Right atrium auricular region (tissue), 2 donors: ENCODE measurements at regions not wholly inside any gene's neighbourhood (a gene's known extent, or its start where the extent isn't known, plus 50 kb on each side); places are given as distances from the start of the nearest gene placed in this dataset.
"Not testable (repeated sequence)": the region's sequence is repeated elsewhere in the genome, so short reads cannot be mapped to it uniquely, and the experiment has no call there.

Experiments used
- DNase-seq: peaks from one replicate; pipeline ENCODE4 v3.0.0-alpha.2; 2019; ENCODE audit warnings: low spot score
- H3K27ac ChIP-seq, 2 donors: fragments of 200-600 bp; sonication (generic); 1 replicate in 1 of 2; 2 replicates in 1 of 2; pipeline ENCODE4 v1.5.1; 2016 to 2019
- H3K27me3 ChIP-seq, 2 donors: fragments of 200-600 bp; sonication (generic); one replicate each; pipeline versions ENCODE4 v1.5.1 to v1.6.0; 2017 to 2019
- H3K36me3 ChIP-seq: fragments of 200-600 bp; sonication (generic); one replicate; pipeline ENCODE4 v1.5.1; 2016
- H3K4me1 ChIP-seq, 2 donors: fragments of 200-600 bp; sonication (generic); one replicate each; pipeline versions ENCODE4 v1.5.1 to v1.6.0; 2017 to 2019
- H3K4me3 ChIP-seq, 2 donors: fragments of 200-600 bp; sonication (generic); 1 replicate in 1 of 2; 2 replicates in 1 of 2; pipeline ENCODE4 v1.5.1; 2017 to 2019; ENCODE audit warnings: mild to moderate bottlenecking in 1 of 2, moderate library complexity in 1 of 2
- H3K9me3 ChIP-seq, 2 donors: fragments of 200-600 bp; sonication (generic); one replicate each; pipeline ENCODE4 v1.5.1; 2019
- TF ChIP-seq, protein P1 (sequence below), 2 donors: fragments of 200-600 bp; sonication (generic); IDR thresholded peaks; one replicate each; pipeline ENCODE4 v1.5.1; 2019; ENCODE audit warnings: antibody characterized with exemption in 2 of 2

DNA sequence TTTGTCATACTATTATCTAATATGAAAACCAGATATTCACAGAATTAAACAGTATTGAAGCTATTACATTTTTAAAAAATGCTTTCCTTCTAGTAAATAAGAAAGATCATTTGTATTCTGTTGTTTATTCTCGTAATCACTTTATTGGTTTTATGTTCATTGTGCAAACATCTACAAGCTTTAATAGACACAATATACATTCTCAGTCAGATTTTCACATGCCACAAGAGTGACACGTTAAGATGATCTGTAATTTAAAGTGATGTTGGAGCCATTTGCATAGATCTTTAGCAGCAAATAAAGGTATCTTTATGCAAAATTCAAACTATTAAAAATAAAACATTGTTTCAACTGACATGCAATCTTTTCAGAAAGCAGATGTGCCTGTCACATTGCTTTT lies 469.9 kb downstream of the PCDH11X start:
- DNase-seq, result no peak
- Histone ChIP-seq H3K9me3 (no peaks in the 10 kb centered on the region), H3K27ac (no peak overlapping the region), H3K4me1 (no peaks in the 10 kb centered on the region), H3K27me3 (no peaks in the 10 kb centered on the region), H3K4me3 (no peak overlapping the region), H3K36me3 (no peaks in the 10 kb centered on the region)
- TF ChIP-seq, protein P1, sequence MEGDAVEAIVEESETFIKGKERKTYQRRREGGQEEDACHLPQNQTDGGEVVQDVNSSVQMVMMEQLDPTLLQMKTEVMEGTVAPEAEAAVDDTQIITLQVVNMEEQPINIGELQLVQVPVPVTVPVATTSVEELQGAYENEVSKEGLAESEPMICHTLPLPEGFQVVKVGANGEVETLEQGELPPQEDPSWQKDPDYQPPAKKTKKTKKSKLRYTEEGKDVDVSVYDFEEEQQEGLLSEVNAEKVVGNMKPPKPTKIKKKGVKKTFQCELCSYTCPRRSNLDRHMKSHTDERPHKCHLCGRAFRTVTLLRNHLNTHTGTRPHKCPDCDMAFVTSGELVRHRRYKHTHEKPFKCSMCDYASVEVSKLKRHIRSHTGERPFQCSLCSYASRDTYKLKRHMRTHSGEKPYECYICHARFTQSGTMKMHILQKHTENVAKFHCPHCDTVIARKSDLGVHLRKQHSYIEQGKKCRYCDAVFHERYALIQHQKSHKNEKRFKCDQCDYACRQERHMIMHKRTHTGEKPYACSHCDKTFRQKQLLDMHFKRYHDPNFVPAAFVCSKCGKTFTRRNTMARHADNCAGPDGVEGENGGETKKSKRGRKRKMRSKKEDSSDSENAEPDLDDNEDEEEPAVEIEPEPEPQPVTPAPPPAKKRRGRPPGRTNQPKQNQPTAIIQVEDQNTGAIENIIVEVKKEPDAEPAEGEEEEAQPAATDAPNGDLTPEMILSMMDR (IDR thresholded peaks at IDR 0.05), result no peak

DNA sequence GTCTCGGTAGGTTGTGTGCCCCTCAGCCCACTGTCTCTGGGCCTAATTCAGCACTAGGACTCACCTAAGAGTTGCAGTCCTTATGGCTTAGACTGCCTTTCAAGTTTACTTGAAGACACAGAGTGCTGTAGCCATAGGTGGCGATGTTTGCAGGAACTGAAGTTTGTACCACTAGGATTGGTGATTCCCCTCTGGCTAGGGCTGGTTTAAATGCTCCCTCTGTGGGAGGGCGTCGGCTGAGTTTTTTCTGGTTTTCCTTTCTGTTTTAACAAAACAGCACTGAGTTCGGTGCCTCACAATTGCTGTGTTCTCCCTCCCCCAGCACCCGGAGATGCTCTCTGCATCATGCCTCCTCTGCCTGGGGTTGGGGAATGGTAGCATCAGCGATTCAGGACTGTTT lies 480.9 kb downstream of the PCDH11X start:
- H3K4me3 ChIP-seq, result no peak overlapping the region
- no peak overlapping the region for H3K27ac ChIP-seq
- DNase-seq, result no peak
- H3K4me1 ChIP-seq, result no peaks in the 10 kb centered on the region
- no peaks in the 10 kb centered on the region for H3K36me3 ChIP-seq
- H3K9me3 ChIP-seq, result peaks cover 0 to 11% of the 10 kb centered on the region in 2 donors
- no peaks in the 10 kb centered on the region for H3K27me3 ChIP-seq
- TF ChIP-seq, protein P1 (IDR thresholded peaks at IDR 0.05), result no peak

DNA sequence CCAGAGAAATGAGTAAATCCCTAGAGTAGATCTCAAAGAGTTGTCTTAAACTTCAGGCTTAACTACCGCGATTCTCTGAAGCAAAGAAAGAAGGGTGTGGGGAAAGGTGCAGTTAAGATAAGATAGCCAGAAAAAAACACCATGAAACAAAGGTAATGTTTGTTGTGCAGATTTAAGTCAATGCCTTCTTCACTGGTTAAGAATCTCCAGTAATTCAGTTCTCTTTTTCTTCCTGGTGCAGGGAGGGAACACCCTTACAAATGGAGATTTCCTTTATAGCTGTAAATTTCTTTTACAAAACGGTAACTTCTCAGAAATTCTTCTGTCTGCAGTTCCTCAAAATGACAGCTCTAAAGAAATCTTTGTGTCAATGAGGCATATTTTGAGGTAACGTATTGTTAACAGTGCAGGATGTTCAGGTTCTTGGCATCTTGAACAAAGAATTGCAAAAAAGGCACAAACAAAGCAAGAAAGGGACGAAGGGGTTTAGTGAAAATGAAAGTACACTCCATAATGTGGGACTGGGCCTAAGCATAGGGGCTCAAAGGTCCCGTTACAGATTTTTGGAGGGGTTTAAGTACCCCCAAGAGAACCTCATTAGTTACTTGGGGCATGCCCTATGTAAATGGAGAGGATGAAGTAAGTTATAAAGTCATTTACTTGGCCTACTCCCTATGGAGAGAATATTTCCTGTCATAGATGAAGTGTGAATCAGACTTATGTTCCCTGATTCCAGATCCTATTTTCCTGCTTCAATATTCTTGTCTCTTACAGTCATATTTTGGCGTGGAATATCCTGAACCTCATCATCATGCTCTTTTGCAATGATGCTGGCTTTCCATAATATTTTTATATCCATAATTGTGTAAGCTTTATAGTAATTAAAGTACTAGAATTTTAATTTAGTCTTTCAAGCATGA lies 492.0 kb downstream of the PCDH11X start:
- Histone ChIP-seq H3K36me3 (no peaks in the 10 kb centered on the region), H3K27me3 (no peaks in the 10 kb centered on the region), H3K9me3 (no peaks in the 10 kb centered on the region), H3K27ac (no peak overlapping the region), H3K4me3 (no peak overlapping the region), H3K4me1 (no peaks in the 10 kb centered on the region)
- TF ChIP-seq, protein P1 (IDR thresholded peaks at IDR 0.05), result no peak
- no peak for DNase-seq

DNA sequence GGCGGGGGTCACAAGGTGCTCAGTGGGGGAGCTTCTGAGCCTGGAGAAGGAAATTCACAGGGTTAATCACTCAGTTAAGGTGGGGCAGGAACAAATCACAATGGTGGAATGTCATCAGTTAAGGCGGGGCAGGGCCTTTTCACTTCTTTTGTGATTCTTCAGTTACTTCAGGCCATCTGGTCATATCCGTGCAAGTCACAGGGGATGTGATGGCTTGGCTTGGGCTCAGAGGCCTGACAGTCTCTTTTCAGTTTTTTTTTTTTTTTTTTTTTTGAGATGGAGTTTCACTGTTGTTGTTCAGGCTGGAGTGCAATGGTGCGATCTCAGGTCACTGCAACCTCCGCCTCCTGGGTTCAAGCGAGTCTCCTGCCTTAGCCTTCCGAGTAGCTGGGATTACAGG lies 499.4 kb downstream of the PCDH11X start:
- H3K36me3 ChIP-seq, H3K4me3 ChIP-seq, DNase-seq, H3K4me1 ChIP-seq, H3K27ac ChIP-seq, H3K9me3 ChIP-seq, H3K27me3 ChIP-seq: not testable (repeated sequence)

DNA sequence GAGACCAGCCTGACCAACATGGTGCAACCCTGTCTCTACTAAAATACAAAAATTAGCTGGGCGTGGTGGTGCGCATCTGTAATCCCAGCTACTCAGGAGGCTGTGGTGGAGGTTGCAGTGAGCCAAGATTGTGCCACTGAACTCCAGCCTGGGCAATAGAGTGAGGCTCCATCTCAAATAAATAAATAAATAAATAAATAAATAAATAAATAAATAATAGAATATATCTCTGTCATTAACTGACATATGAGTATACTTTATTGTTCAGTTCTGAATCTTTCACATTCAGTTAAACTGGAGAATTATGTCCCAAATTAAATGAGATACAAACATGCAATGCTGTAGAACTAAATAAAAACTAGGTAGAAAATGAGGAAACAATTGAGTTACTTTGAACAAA lies 501.2 kb downstream of the PCDH11X start:
- H3K36me3 ChIP-seq, H3K27ac ChIP-seq, DNase-seq, H3K4me3 ChIP-seq, H3K9me3 ChIP-seq, H3K4me1 ChIP-seq, H3K27me3 ChIP-seq: not testable (repeated sequence)

DNA sequence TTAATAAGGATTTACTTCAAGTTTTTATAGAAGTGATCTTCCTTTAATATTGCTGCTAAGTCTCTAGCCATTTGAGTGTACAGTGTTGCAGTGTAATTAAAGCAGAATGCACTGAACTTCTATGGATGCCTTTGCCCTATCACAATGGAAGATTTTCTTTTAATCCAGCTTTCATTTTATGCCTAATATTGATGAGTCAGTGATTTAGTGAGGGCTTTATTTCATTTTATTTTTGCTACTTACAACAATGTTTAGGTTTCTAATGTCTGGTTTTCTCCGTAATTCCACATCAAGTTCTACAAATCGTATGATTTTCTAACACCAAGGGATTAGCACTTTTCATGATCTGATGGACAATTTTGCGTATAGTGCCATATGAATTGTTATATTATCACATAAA lies 504.1 kb downstream of the PCDH11X start:
- TF ChIP-seq, protein P1 (IDR thresholded peaks at IDR 0.05), result no peak
- Histone ChIP-seq H3K9me3 (no peaks in the 10 kb centered on the region), H3K36me3 (no peaks in the 10 kb centered on the region), H3K27ac (no peak overlapping the region), H3K4me1 (no peaks in the 10 kb centered on the region), H3K27me3 (no peaks in the 10 kb centered on the region), H3K4me3 (no peak overlapping the region)
- DNase-seq, result no peak

DNA sequence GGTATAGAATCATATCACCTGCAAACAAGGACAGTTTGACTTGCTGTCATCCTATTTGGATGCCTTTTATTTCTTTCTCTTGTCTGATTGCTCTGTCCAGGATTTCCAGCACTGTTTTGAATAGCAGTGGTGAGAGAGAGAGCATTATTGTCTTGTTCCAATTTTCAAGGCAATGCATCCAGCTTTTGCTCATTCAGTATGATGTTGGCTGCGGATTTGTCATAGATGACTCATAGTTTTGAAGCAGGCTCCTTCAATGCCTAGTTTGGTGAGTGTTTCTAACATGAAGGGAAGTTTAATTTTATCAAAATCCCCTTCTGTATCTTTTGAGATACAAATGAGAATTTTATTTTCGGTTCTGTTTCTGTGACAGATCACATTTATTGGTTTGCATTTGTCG lies 518.9 kb downstream of the PCDH11X start:
- not testable (repeated sequence) for H3K4me3 ChIP-seq, H3K27ac ChIP-seq, H3K27me3 ChIP-seq, H3K4me1 ChIP-seq, H3K36me3 ChIP-seq, DNase-seq, H3K9me3 ChIP-seq

DNA sequence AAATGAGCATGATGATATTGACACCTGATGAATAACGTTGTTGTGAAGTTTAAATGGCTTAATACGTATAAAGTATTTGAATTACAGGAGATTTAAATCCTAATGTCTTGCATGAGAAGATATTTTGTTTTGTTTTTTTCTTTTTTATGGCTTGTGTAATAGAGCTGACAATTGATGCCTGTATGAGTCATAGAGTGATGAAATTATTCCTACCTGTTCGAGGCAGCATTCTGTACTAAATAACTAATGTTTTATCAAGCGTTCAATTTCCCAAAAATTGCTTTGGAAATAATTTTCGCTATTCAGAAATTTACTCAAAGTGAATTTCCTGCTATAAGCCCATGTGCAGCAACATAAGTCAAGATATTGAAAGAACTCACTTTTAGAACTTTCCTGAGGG lies 554.0 kb downstream of the PCDH11X start:
- DNase-seq, H3K36me3 ChIP-seq, H3K4me1 ChIP-seq, H3K4me3 ChIP-seq, H3K27me3 ChIP-seq, H3K9me3 ChIP-seq, H3K27ac ChIP-seq: not testable (repeated sequence)

DNA sequence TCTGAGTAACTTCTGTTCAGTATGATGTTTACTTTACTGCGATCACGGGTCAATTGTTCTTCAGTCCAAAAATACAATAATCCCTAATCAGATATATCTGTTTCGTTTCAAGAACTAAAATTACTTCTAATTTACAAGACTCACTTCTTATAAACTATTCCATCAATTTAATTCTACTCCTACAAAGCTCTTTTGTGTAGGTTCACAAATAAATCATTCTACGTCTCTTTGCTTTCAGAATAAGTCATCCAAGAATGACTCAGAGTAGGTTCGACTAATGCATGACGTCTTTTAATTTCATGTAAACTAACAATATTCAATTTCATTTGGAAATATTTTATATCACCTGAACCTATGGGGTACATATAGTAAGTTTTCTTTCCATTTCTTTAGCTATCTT lies 571.9 kb downstream of the PCDH11X start:
- not testable (repeated sequence) for H3K36me3 ChIP-seq, H3K27ac ChIP-seq, DNase-seq, H3K4me3 ChIP-seq, H3K9me3 ChIP-seq, H3K27me3 ChIP-seq, H3K4me1 ChIP-seq
